NT2/D1 (cell line): ENCODE measurements at regions not wholly inside any gene's neighbourhood (a gene's known extent, or its start where the extent isn't known, plus 50 kb on each side); places are given as distances from the start of the nearest gene placed in this dataset.

Source experiments
- YY1 ChIP-seq: IDR thresholded peaks from 2 replicates; pipeline ENCODE4 v1.6.1; 2011; ENCODE audit not compliant: insufficient read length, insufficient read depth
- ZNF274 ChIP-seq: IDR thresholded peaks from 2 replicates; pipeline ENCODE4 v1.6.1; 2011; ENCODE audit warnings: mild to moderate bottlenecking, low read depth, low read length

GRCh38 chr13:23983671-23984070 lies 86.4 kb upstream of the C1QTNF9B start:
- TF ChIP-seq ZNF274, result no peak
- TF ChIP-seq YY1, result no peak
